OCI-LY3 (cell line): ENCODE measurements at regions not wholly inside any gene's neighbourhood (a gene's known extent, or its start where the extent isn't known, plus 50 kb on each side); places are given as distances from the start of the nearest gene placed in this dataset.

Experiments
- H2AFZ ChIP-seq: fragments of 200-600, 300-600 bp; shearing (Covaris generic); 2 replicates; pipeline ENCODE4 v1.6.0; 2014; ENCODE audit warnings: antibody characterized with exemption, low read depth, low read length
- H3K27ac ChIP-seq: fragments of 200-600, 300-600 bp; sonication (generic); 2 replicates; pipeline ENCODE4 v1.5.1; 2014; ENCODE audit warnings: mild to moderate bottlenecking, low read length, moderate library complexity, mixed read lengths
- H3K27me3 ChIP-seq: fragments of 200-600, 300-600 bp; sonication (generic); 2 replicates; pipeline ENCODE4 v1.6.1; 2014; ENCODE audit warnings: low read depth, low read length, mixed read lengths
- H3K36me3 ChIP-seq: fragments of 200-600, 300-600 bp; sonication (generic); replicated peaks from 2 replicates; pipeline ENCODE3; 2014; ENCODE audit warnings: low read depth, low read length, mixed read lengths
- H3K4me1 ChIP-seq: fragments of 300-600, 200-600 bp; sonication (generic); 2 replicates; pipeline ENCODE4 v1.6.1; 2014; ENCODE audit warnings: low read length, mixed read lengths
- H3K4me2 ChIP-seq: fragments of 200-600, 300-600 bp; sonication (generic); 2 replicates; pipeline ENCODE4 v1.6.1; 2014; ENCODE audit warnings: low read length, mixed read lengths
- H3K4me3 ChIP-seq: fragments of 300-600, 200-600 bp; sonication (generic); 2 replicates; pipeline ENCODE4 v1.5.1; 2014; ENCODE audit warnings: antibody characterized with exemption, mild to moderate bottlenecking, low read length, moderate library complexity
- H3K79me2 ChIP-seq: fragments of 300-600, 200-600 bp; shearing (Covaris generic); 2 replicates; pipeline ENCODE4 v1.6.1; 2014; ENCODE audit warnings: mild to moderate bottlenecking, low read length, mixed read lengths
- H3K9ac ChIP-seq: fragments of 300-600, 200-600 bp; shearing (Covaris generic); 2 replicates; pipeline ENCODE4 v1.6.0; 2014; ENCODE audit warnings: mild to moderate bottlenecking, low read length, moderate library complexity
- H3K9me3 ChIP-seq: fragments of 200-600, 300-600 bp; shearing (Covaris generic); 2 replicates; pipeline ENCODE4 v1.6.1; 2014; ENCODE audit warnings: low read length, mixed read lengths; ENCODE audit not compliant: insufficient read depth
- H4K20me1 ChIP-seq: fragments of 200-600, 300-600 bp; sonication (generic); 2 replicates; pipeline ENCODE4 v1.6.1; 2016; ENCODE audit warnings: low read length, mixed read lengths; ENCODE audit not compliant: insufficient read depth
- EZH2phosphoT487 ChIP-seq: fragments of 200-600 bp; shearing (Covaris generic); IDR thresholded peaks from 2 replicates; pipeline ENCODE4 v1.6.1; 2018; ENCODE audit warnings: antibody characterized with exemption, mixed run types, low read depth
- TF ChIP-seq, protein P1 (sequence below): fragments of 200-600, 300-600 bp; sonication (generic); IDR thresholded peaks from 2 replicates; pipeline ENCODE4 v1.5.1; 2014; ENCODE audit warnings: antibody characterized with exemption, low read length, low read depth

DNA sequence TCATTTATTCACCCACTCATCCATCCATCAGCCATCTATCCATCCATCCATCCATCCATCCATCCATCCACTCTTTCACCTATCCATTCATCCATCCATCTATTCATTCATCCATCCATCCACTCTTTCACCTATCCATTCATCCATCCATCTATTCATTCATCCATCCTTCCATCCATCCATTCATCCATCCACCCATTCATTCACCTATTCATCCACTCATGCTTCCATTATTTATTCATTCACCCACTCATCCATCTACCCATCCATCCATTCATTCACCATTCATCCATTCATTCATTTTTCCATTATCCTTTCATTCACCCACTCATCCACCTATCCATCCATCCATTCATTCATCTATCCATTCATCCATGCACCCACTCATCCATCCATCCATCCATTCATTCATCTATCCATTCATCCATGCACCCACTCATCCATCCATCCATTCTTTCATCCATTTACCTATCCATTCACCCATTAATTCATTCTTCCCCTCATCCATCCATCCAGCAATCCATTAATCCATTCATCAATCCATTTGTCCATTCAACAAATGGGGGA, 360.9 kb downstream of the ADGRD1 start:
- no peak overlapping the region for H3K4me2 ChIP-seq
- no peaks in the 10 kb centered on the region for H3K36me3 ChIP-seq
- H2AFZ ChIP-seq, result no peak overlapping the region
- H3K4me1 ChIP-seq, result peaks cover 6% of the 10 kb centered on the region; the same call in 1 of the 2 replicates
- H4K20me1 ChIP-seq, result no peaks in the 10 kb centered on the region
- no peaks in the 10 kb centered on the region for H3K27me3 ChIP-seq
- H3K27ac ChIP-seq, result no peak overlapping the region
- H3K79me2 ChIP-seq, result no peaks in the 10 kb centered on the region
- 0 out of 2 replicates have a peak, but pooled peaks cover 5% of the 10 kb centered on the region for H3K9me3 ChIP-seq
- H3K9ac ChIP-seq, result no peak overlapping the region
- TF ChIP-seq, protein P1, sequence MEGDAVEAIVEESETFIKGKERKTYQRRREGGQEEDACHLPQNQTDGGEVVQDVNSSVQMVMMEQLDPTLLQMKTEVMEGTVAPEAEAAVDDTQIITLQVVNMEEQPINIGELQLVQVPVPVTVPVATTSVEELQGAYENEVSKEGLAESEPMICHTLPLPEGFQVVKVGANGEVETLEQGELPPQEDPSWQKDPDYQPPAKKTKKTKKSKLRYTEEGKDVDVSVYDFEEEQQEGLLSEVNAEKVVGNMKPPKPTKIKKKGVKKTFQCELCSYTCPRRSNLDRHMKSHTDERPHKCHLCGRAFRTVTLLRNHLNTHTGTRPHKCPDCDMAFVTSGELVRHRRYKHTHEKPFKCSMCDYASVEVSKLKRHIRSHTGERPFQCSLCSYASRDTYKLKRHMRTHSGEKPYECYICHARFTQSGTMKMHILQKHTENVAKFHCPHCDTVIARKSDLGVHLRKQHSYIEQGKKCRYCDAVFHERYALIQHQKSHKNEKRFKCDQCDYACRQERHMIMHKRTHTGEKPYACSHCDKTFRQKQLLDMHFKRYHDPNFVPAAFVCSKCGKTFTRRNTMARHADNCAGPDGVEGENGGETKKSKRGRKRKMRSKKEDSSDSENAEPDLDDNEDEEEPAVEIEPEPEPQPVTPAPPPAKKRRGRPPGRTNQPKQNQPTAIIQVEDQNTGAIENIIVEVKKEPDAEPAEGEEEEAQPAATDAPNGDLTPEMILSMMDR, result no peak
- no peak for TF ChIP-seq EZH2phosphoT487
- no peak overlapping the region for H3K4me3 ChIP-seq

DNA sequence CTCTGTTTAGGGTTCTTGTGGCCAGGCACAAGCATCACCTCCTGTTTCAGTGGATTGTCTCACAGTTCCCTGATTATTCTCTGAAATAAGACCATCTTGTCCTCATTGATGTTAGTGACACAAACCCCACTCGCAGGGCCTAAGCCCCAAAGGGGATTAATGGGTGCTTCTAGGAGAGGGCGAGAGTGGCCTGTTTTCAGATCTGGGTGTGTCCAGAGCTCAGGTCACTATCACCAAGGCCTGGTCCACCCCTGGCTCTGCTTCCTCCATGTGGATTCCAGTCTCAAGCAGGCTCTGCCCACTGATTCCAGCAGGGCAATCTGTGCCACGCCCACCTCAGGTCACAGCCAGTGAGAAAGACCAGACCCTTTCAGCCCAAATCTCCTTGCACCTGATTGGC, 361.9 kb downstream of the ADGRD1 start:
- Histone ChIP-seq H3K4me1 (peaks cover 6% of the 10 kb centered on the region; the same call in 1 of the 2 replicates), H3K27me3 (no peaks in the 10 kb centered on the region), H3K27ac (no peak overlapping the region), H3K9ac (no peak overlapping the region), H3K4me3 (no peak overlapping the region), H3K9me3 (peaks cover 9% of the 10 kb centered on the region; the same call in 1 of the 2 replicates), H3K4me2 (no peak overlapping the region), H3K79me2 (no peaks in the 10 kb centered on the region), H3K36me3 (no peaks in the 10 kb centered on the region), H4K20me1 (no peaks in the 10 kb centered on the region), H2AFZ (no peak overlapping the region)
- no peak for TF ChIP-seq EZH2phosphoT487
- TF ChIP-seq, protein P1, result no peak

DNA sequence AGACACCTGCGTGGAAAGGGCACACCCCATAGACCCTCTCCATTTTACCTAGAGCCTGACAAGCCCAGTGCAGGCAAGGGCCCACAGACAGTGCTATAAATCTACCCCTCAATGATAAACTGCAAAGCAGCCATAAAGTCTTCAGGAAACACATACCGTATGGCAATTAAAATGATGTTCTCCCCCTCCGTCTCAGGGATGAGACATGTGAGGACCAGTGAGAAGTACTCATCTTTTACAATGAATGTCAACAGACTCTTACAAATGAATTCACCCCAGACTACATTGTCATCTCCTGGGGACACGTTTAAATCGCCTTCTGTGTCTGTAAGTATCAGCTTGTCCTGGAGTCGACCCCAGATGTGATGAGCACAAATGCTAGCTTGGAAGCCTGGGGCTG, 362.7 kb downstream of the ADGRD1 start:
- no peak overlapping the region for H3K27ac ChIP-seq
- H3K9ac ChIP-seq, result no peak overlapping the region
- no peaks in the 10 kb centered on the region for H3K36me3 ChIP-seq
- H3K27me3 ChIP-seq, result no peaks in the 10 kb centered on the region
- H2AFZ ChIP-seq, result no peak overlapping the region
- H3K79me2 ChIP-seq, result no peaks in the 10 kb centered on the region
- H3K9me3 ChIP-seq, result peaks cover 9% of the 10 kb centered on the region; the same call in 1 of the 2 replicates
- TF ChIP-seq, protein P1, result no peak
- no peak for TF ChIP-seq EZH2phosphoT487
- H3K4me2 ChIP-seq, result no peak overlapping the region
- peaks cover 6% of the 10 kb centered on the region; the same call in 1 of the 2 replicates for H3K4me1 ChIP-seq
- no peak overlapping the region for H3K4me3 ChIP-seq
- no peaks in the 10 kb centered on the region for H4K20me1 ChIP-seq

DNA sequence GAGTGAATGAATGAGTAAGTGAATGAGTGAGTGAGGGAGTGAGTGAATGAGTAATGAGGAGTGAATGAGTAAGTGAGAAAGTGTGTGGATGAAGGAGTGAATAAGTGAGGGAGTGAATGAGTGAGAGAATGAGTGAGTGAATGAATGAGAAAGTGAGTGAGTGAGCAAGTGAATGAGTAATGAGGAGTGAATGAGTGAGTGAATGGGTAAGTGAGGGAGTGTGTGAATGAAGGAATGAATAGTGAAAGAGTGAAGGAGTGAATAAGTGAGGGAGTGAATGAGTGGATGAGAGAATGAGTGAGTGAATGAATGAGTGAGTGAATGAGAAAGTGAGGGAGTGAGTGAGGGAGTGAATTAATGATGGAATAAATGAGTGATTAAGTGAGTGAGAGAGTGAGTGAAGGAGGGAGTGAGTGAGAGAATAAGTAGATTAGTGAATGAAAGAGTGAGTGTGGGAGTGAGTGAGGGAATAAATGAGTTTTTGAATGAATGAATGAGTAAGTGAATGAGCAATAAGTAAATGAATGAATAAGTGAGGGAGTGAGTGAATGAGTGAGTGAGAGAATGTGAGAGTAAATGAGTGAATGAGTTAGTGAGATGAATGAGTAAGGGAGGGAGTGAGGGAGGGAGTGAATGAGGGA, 364.5 kb downstream of the ADGRD1 start:
- Histone ChIP-seq H3K9ac (no peak overlapping the region), H4K20me1 (no peaks in the 10 kb centered on the region), H3K9me3 (peaks cover 9% of the 10 kb centered on the region; the same call in 1 of the 2 replicates), H3K36me3 (no peaks in the 10 kb centered on the region), H3K4me3 (no peak overlapping the region), H3K27ac (no peak overlapping the region), H3K4me1 (no peaks in the 10 kb centered on the region), H3K79me2 (no peaks in the 10 kb centered on the region), H3K4me2 (no peak overlapping the region), H3K27me3 (no peaks in the 10 kb centered on the region), H2AFZ (no peak overlapping the region)
- TF ChIP-seq, protein P1, result no peak
- no peak for TF ChIP-seq EZH2phosphoT487
